Loucy (cell line): ENCODE measurements at regions not wholly inside any gene's neighbourhood (a gene's known extent, or its start where the extent isn't known, plus 50 kb on each side); places are given as distances from the start of the nearest gene placed in this dataset.

Experiments
- H2AFZ ChIP-seq: fragments of 200-600 bp; sonication (generic); 2 replicates; pipeline ENCODE4 v1.6.0; 2016; ENCODE audit warnings: antibody characterized with exemption, mild to moderate bottlenecking, low read length, moderate library complexity
- H3F3A ChIP-seq: fragments of 200-600 bp; 2 replicates; pipeline ENCODE4 v1.6.0; 2016; ENCODE audit warnings: antibody characterized with exemption, low read depth, mild to moderate bottlenecking
- H3K27me3 ChIP-seq: fragments of 200-600 bp; sonication (generic); 2 replicates; pipeline ENCODE4 v1.6.1; 2014; ENCODE audit warnings: low read length, mild to moderate bottlenecking; ENCODE audit not compliant: insufficient read depth, poor library complexity, severe bottlenecking
- H3K36me3 ChIP-seq: fragments of 200-600 bp; sonication (generic); 2 replicates; pipeline ENCODE4 v1.6.1; 2016; ENCODE audit warnings: low read length; ENCODE audit not compliant: insufficient read depth
- H3K4me1 ChIP-seq: fragments of 200-600 bp; sonication (generic); 2 replicates; pipeline ENCODE4 v1.5.1; 2014; ENCODE audit warnings: low read length, mild to moderate bottlenecking; ENCODE audit not compliant: insufficient read depth, poor library complexity, severe bottlenecking
- H3K4me2 ChIP-seq: fragments of 200-600 bp; sonication (generic); 2 replicates; pipeline ENCODE4 v1.6.0; 2014; ENCODE audit warnings: antibody characterized with exemption, low read length, low read depth, mild to moderate bottlenecking; ENCODE audit not compliant: poor library complexity, severe bottlenecking
- H3K4me3 ChIP-seq: fragments of 200-600 bp; sonication (generic); 2 replicates; pipeline ENCODE4 v1.5.1; 2014; ENCODE audit warnings: low read length, mild to moderate bottlenecking, mixed read lengths; ENCODE audit not compliant: poor library complexity, severe bottlenecking
- H3K79me2 ChIP-seq: fragments of 200-600 bp; sonication (generic); 2 replicates; pipeline ENCODE4 v1.6.1; 2014; ENCODE audit warnings: low read length; ENCODE audit not compliant: insufficient read depth
- H3K9ac ChIP-seq: fragments of 200-600 bp; sonication (generic); 2 replicates; pipeline ENCODE4 v1.6.0; 2014; ENCODE audit warnings: mild to moderate bottlenecking, low read depth, low read length, moderate library complexity; ENCODE audit not compliant: poor library complexity, severe bottlenecking
- H3K9me2 ChIP-seq: fragments of 200-600 bp; sonication (generic); replicated peaks from 2 replicates; pipeline ENCODE4 v1.6.1; 2016; ENCODE audit warnings: low read depth, low read length, mixed read lengths
- H3K9me3 ChIP-seq: fragments of 200-600 bp; sonication (generic); 2 replicates; pipeline ENCODE4 v1.6.1; 2014; ENCODE audit warnings: mild to moderate bottlenecking, antibody characterized with exemption, low read length, low read depth; ENCODE audit not compliant: insufficient read depth
- H4K20me1 ChIP-seq: fragments of 200-600 bp; sonication (generic); 2 replicates; pipeline ENCODE4 v1.6.0; 2014; ENCODE audit warnings: antibody characterized with exemption, low read length, mild to moderate bottlenecking; ENCODE audit not compliant: insufficient read depth, poor library complexity, severe bottlenecking
- CTCF ChIP-seq: fragments of 200-600 bp; sonication (generic); conservative IDR thresholded peaks from 2 replicates; pipeline ENCODE4 v1.5.1; 2014; ENCODE audit warnings: mild to moderate bottlenecking, antibody characterized with exemption, low read length
- EZH2phosphoT487 ChIP-seq: fragments of 200-600 bp; IDR thresholded peaks from 2 replicates; pipeline ENCODE4 v1.6.1; 2018; ENCODE audit warnings: antibody characterized with exemption, mild to moderate bottlenecking, moderate library complexity, borderline replicate concordance

DNA sequence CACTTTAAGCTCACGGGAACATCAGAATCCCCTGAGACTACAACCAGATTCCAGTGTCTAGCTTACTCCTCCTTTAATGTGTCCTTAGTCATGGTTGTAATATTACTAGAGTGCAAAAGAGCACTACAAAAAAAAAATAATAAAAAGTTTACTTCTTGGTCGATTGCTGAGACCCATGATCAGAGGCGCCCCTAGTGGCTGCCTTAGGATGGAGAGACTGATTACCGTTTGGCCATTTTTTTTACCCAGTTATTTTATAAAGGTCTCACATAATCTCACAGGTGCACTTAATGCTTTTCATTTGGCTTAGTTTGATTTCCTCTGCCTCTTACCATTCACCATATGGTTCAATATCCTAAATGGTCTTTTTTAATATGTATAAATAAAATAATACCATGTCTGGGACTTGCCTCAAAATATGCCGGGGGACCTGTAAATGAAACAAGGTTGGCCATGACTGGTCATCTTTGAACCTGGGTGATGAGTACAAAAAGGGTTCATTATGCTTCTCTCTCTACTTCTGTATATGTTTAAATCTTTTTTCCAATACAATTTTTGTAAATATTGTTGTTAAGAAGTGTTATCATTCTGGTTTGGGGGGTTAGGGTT, 331.5 kb upstream of the NFE2L3 start:
- TF ChIP-seq EZH2phosphoT487 (no peak), CTCF (peak; percentile 74)
- H3K9ac ChIP-seq = no peak overlapping the region

GRCh38 chr7:25821225-25821624, 330.8 kb upstream of the NFE2L3 start:
- Histone ChIP-seq H2AFZ (no peak overlapping the region), H3K79me2 (no peaks in the 10 kb centered on the region)

More for the DNA sequence above, 331.5 kb upstream of the NFE2L3 start:
- H3K36me3 ChIP-seq = no peaks in the 10 kb centered on the region
- no peaks in the 10 kb centered on the region for H3K9me2 ChIP-seq
- H3K9me3 ChIP-seq = no peaks in the 10 kb centered on the region
- H3K4me1 ChIP-seq = no peaks in the 10 kb centered on the region
- no peaks in the 10 kb centered on the region for H3K79me2 ChIP-seq
- no peak overlapping the region for H3K4me2 ChIP-seq
- no peak overlapping the region for H3K4me3 ChIP-seq
- H4K20me1 ChIP-seq = no peaks in the 10 kb centered on the region
- no peaks in the 10 kb centered on the region for H3K27me3 ChIP-seq
- H3F3A ChIP-seq = no peaks in the 10 kb centered on the region
- H2AFZ ChIP-seq = no peak overlapping the region

GRCh38 chr7:25822823-25823222, 329.2 kb upstream of the NFE2L3 start:
- no peak overlapping the region for H3K4me2 ChIP-seq
- no peak overlapping the region for H2AFZ ChIP-seq
- no peak for TF ChIP-seq EZH2phosphoT487
- TF ChIP-seq CTCF = no peak

More at GRCh38 chr7:25821225-25821624, 330.8 kb upstream of the NFE2L3 start:
- Histone ChIP-seq H3K36me3 (no peaks in the 10 kb centered on the region), H3K27me3 (no peaks in the 10 kb centered on the region), H3K4me3 (no peak overlapping the region), H3F3A (no peaks in the 10 kb centered on the region), H3K4me1 (no peaks in the 10 kb centered on the region), H3K9me3 (no peaks in the 10 kb centered on the region), H4K20me1 (no peaks in the 10 kb centered on the region), H3K9ac (no peak overlapping the region), H3K4me2 (no peak overlapping the region), H3K9me2 (no peaks in the 10 kb centered on the region)
- TF ChIP-seq CTCF (no peak), EZH2phosphoT487 (no peak)

More at GRCh38 chr7:25822823-25823222, 329.2 kb upstream of the NFE2L3 start:
- H3K4me3 ChIP-seq = no peak overlapping the region
- no peaks in the 10 kb centered on the region for H3F3A ChIP-seq
- H3K27me3 ChIP-seq = no peaks in the 10 kb centered on the region
- H3K36me3 ChIP-seq = no peaks in the 10 kb centered on the region
- H3K4me1 ChIP-seq = no peaks in the 10 kb centered on the region
- no peaks in the 10 kb centered on the region for H3K9me3 ChIP-seq
- no peaks in the 10 kb centered on the region for H3K79me2 ChIP-seq
- no peaks in the 10 kb centered on the region for H4K20me1 ChIP-seq
- H3K9me2 ChIP-seq = no peaks in the 10 kb centered on the region
- no peak overlapping the region for H3K9ac ChIP-seq
